Central memory CD8-positive, alpha-beta T cell (primary cell): ENCODE measurements at regions not wholly inside any gene's neighbourhood (a gene's known extent, or its start where the extent isn't known, plus 50 kb on each side); places are given as distances from the start of the nearest gene placed in this dataset.
A peak's percentile ranks its signal among the peaks of the same experiment; 100 is the strongest.
"Not testable (repeated sequence)": the region's sequence is repeated elsewhere in the genome, so short reads cannot be mapped to it uniquely, and the experiment has no call there.

ENCODE experiments used
- ATAC-seq: fragments of 150-1000 bp; cut with Tn5 transposase; replicated peaks from 2 replicates; pipeline ENCODE4 v1.10.0; 2022; ENCODE audit warnings: mild to moderate bottlenecking, moderate FRiP score, moderate number of reproducible peaks; ENCODE audit not compliant: poor library complexity, severe bottlenecking; ENCODE audit errors: extremely low read depth
- DNase-seq, 2 donors: peaks; one replicate each; pipeline ENCODE4 v3.0.0; 2021; ENCODE audit warnings: low spot score in 2 of 2
- H3K27ac Mint-ChIP-seq: one replicate; pipeline ENCODE4 v1.8.0; 2022; ENCODE audit warnings: low read depth, mild to moderate bottlenecking, moderate library complexity, mixed read lengths
- H3K27me3 Mint-ChIP-seq: one replicate; pipeline ENCODE4 v1.8.0; 2022; ENCODE audit warnings: mixed read lengths
- H3K36me3 Mint-ChIP-seq: one replicate; pipeline ENCODE4 v1.8.0; 2022; ENCODE audit warnings: mild to moderate bottlenecking, moderate library complexity, mixed read lengths; ENCODE audit not compliant: insufficient read depth
- H3K4me1 Mint-ChIP-seq: one replicate; pipeline ENCODE4 v1.8.0; 2022; ENCODE audit warnings: mixed read lengths
- H3K4me3 Mint-ChIP-seq: one replicate; pipeline ENCODE4 v1.8.0; 2022; ENCODE audit warnings: mild to moderate bottlenecking, moderate library complexity, mixed read lengths
- H3K9me3 Mint-ChIP-seq: one replicate; pipeline ENCODE4 v1.8.0; 2022; ENCODE audit warnings: mixed read lengths

DNA sequence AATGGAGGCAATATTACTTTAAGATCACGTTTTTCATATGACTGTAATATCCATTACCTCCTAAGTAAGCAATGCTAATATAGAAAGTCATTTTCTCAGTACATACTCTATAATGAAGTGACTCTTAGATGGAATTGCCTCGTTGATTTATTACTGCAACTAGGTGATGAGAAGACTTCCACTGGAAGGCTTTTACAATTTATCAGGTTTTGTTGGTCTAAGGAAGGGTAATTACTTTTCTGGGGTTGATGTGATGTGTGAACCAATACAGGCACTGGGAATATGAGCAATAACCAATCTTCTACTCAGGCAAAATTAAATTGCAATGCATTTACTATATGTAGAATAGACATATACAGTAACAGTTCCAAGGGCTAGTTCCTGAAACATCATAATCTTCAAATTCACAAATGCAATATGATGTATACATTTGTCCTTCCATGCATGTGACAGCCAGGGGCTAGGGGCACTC is 635.0 kb downstream of the QKI start:
- Mint-ChIP-seq H3K4me3 (no peak overlapping the region), H3K27me3 (peaks cover 40% of the 10 kb centered on the region), H3K4me1 (no peaks in the 10 kb centered on the region), H3K27ac (no peak overlapping the region), H3K9me3 (no peaks in the 10 kb centered on the region), H3K36me3 (no peaks in the 10 kb centered on the region)
- no peak for ATAC-seq
- DNase-seq: no peak

DNA sequence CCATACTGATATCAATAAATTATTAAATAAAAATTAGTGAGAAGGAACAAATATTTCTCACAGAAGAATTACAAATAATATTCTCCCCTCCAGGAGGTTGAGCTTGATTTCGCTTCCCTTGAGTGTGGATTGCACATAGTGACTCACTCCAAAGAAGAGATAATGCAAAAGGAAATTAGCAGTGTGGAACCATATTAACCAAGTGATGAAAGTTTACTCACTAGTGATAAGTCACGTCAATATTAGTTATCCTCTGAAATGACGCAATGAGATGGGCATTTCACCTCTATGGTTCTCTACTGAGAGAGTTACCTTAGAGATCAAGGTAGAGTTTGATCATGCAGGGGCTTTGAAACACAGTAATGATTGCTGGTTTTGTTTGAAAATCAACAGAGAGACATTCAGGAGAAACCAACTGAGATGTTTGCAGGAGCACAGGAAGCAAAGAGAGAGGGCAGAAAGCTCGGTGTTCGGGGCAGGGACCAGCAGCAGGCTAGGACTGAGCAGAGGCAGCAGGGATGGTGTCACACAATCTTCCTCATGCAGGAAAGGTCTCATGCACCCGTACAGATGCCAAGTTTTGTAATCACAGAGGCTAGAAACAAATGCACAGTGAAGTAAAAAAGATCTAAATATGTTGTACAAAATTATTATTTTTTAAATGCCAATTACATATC is 634.5 kb downstream of the QKI start:
- no peak overlapping the region for H3K27ac Mint-ChIP-seq
- ATAC-seq: no peak
- H3K9me3 Mint-ChIP-seq: no peaks in the 10 kb centered on the region
- H3K27me3 Mint-ChIP-seq: peaks cover 34% of the 10 kb centered on the region
- H3K36me3 Mint-ChIP-seq: no peaks in the 10 kb centered on the region
- no peaks in the 10 kb centered on the region for H3K4me1 Mint-ChIP-seq
- no peak overlapping the region for H3K4me3 Mint-ChIP-seq
- DNase-seq: no peak

DNA sequence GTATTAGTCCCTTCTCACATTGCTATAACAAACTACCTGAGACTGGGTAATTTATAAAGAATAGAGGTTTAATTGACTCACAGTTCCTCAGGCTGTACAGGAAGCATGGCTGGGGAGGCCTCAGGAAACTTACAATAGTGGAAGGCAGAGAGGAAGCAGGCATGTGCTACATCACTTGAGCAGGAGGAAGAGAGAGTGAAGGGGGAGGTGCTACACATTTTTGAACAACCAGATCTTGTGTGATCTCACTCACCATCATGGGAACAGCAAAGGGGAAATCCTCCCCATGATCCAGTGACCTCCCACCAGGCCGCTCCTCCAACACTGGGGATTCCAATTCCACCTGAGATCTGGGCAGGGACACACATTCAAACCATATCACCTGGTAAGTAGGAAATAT is 630.6 kb downstream of the QKI start:
- no peak for DNase-seq
- no peaks in the 10 kb centered on the region for H3K9me3 Mint-ChIP-seq
- no peak overlapping the region for H3K4me3 Mint-ChIP-seq

DNA sequence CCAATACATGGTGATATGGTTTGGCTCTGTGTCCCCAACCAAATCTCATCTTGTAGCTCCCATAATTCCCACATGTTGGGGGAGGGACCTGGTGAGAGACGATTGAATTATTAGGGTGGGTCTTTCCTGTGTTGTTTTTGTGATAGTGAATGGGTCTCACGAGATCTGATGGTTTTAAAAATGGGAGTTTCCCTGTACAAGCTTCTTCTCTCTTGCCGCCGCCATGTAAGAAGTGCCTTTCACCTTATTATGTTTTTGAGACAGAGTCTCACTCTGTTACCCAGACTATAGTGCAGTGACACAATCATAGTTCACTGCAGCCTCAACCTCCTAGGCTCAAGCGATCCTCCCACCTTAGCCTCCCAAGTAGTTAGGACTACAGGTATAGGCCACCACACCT is 629.1 kb downstream of the QKI start:
- H3K27me3 Mint-ChIP-seq: peaks cover 10% of the 10 kb centered on the region
- not testable (repeated sequence) for H3K9me3 Mint-ChIP-seq, H3K4me1 Mint-ChIP-seq, ATAC-seq, H3K36me3 Mint-ChIP-seq, DNase-seq, H3K4me3 Mint-ChIP-seq, H3K27ac Mint-ChIP-seq

More for the DNA sequence above, 630.6 kb downstream of the QKI start:
- H3K36me3 Mint-ChIP-seq: peaks cover 3% of the 10 kb centered on the region
- H3K27me3 Mint-ChIP-seq: peaks cover 10% of the 10 kb centered on the region
- H3K4me1 Mint-ChIP-seq: peaks cover 4% of the 10 kb centered on the region
- H3K27ac Mint-ChIP-seq: no peak overlapping the region
- ATAC-seq: no peak

DNA sequence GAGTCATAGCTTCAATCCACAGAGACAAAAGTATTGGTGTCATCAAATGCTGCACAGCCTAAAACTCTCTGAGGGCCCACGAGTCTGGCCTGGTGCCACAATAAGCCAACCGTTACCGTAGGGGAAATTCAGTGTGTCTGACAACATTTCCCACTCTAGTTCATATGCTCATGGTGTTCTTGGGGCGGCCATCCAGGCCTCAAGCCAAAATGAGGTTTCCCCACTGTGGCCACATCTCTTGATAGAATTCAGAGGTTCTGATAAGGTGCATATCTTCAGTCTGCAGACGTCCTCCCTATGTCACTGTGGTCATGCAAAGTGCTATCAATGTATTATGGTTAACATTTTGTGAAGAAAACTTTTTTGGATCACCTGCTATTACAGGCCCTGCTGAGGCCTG is 627.7 kb downstream of the QKI start:
- Mint-ChIP-seq H3K9me3 (no peaks in the 10 kb centered on the region), H3K4me3 (no peak overlapping the region), H3K27me3 (peaks cover 9% of the 10 kb centered on the region), H3K27ac (no peak overlapping the region), H3K4me1 (peaks cover 5% of the 10 kb centered on the region), H3K36me3 (peaks cover 6% of the 10 kb centered on the region)
- DNase-seq (no peak), ATAC-seq (no peak)

DNA sequence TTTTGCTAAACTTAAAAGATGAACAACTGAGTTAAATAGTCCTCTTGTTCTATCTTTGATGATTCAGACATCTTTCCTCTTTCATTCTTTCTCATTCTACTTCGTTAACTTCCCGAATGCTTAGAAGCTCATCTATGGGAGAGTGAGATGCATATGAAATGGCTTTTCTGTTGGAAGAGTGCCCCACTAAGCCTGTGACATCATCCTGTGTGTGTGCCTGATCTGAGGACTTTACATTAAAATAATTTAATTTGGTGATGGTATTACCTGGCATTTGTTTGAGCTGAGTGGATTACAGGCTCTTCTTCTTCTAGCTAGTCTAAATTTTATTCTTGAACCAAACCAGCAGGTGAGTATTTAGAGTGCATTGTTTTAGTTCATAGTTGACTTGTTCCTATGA is 626.5 kb downstream of the QKI start:
- DNase-seq (no peak), ATAC-seq (no peak)
- no peak overlapping the region for H3K4me3 Mint-ChIP-seq
- peaks cover 15% of the 10 kb centered on the region for H3K27me3 Mint-ChIP-seq
- H3K36me3 Mint-ChIP-seq: peaks cover 6% of the 10 kb centered on the region
- no peak overlapping the region for H3K27ac Mint-ChIP-seq
- peaks cover 5% of the 10 kb centered on the region for H3K4me1 Mint-ChIP-seq
- no peaks in the 10 kb centered on the region for H3K9me3 Mint-ChIP-seq

DNA sequence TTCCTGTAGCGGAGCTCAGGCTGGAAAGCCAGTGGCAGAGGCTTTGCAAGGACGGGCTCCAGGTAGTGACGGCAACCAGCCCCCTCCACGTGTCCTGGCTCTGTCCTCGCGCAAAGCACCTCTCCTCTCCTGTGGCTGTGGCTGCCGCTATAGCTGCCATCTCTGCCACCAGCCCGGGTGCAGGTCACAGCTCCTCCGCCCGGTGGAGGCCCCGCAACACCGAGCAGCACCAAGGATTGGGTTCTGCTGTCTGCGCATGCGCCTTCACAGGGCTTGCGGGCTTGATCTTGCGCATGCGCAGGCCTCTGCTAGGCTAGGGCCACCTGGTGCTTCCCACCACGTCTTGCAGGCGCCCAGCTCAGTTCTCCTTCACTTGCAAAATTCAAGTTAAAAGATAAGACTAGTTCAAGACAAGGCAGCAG is 625.4 kb downstream of the QKI start:
- H3K27me3 Mint-ChIP-seq: peaks cover 15% of the 10 kb centered on the region
- ATAC-seq (peak; percentile 79), DNase-seq (peak in 1 of 2 donors; percentile 51)
- H3K36me3 Mint-ChIP-seq: peaks cover 6% of the 10 kb centered on the region
- no peaks in the 10 kb centered on the region for H3K9me3 Mint-ChIP-seq
- H3K4me3 Mint-ChIP-seq: peak overlapping the region; percentile 73
- H3K27ac Mint-ChIP-seq: no peak overlapping the region
- H3K4me1 Mint-ChIP-seq: peaks cover 5% of the 10 kb centered on the region

DNA sequence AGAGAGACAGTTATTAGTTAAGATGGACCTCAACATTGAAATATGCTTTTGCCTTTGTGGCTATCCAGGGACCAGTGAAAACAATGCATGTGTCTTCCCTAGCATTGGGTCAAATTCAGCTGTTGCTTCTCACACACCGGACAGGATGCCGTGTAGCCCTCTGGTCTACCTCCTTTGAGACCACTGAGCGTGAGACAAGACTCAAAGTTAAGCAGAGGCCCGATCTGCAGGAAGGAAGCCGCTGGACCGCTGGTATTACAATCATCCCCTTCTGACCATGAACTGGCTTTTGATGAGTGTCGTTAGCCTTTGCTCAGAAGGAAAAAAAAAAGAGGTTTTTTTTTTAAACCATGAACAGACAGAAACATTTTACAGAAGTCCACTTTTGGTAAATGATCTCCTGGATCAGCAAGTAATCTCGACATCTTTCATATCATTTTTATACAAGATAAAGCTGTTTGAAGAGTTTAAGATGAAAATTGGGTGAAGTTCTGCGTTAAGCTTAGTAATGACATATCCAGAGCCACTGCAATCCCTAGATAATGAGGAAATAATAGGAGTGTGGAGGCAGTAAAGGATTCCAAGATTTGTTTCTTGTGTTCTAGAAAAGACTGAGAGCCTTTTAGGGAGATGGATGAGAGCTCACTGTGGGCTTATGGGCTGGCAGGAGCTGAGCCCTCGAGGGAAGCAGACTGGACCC is 622.8 kb downstream of the QKI start:
- no peak for ATAC-seq
- DNase-seq: no peak
- Mint-ChIP-seq H3K36me3 (peaks cover 6% of the 10 kb centered on the region), H3K27me3 (peaks cover 15% of the 10 kb centered on the region), H3K4me1 (peaks cover 5% of the 10 kb centered on the region), H3K27ac (no peak overlapping the region), H3K9me3 (no peaks in the 10 kb centered on the region), H3K4me3 (no peak overlapping the region)

DNA sequence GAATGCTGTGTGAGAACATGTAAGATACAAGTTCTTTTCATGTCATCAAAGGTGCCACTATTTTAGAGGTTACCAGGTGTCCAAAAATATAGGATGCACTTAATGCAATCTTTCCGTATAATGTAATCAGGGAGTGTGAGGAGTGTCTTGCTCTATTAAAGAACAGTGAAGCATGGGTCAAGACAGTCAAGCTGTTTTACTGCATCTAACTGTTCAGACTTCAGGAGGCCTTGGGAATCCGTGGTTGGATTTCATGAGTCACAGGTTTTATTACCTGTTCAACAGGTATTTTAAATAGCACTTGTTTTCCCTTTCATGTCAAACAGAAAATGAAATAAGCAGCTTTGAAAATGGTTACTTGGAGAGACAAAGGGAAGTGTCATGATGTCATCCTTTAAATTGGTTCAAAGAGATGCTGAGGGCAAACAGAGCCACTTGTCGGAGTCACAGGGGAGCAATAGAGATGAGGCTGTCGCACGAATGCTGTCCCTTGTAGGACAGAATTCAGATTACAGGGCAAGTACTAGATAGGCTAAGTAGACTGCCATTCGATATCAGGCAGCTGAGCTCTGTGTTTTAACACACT is 621.5 kb downstream of the QKI start:
- H3K27ac Mint-ChIP-seq: no peak overlapping the region
- peaks cover 5% of the 10 kb centered on the region for H3K36me3 Mint-ChIP-seq
- H3K27me3 Mint-ChIP-seq: peaks cover 15% of the 10 kb centered on the region
- ATAC-seq: no peak
- peaks cover 5% of the 10 kb centered on the region for H3K9me3 Mint-ChIP-seq
- no peak overlapping the region for H3K4me3 Mint-ChIP-seq
- DNase-seq: no peak
- peaks cover 5% of the 10 kb centered on the region for H3K4me1 Mint-ChIP-seq

DNA sequence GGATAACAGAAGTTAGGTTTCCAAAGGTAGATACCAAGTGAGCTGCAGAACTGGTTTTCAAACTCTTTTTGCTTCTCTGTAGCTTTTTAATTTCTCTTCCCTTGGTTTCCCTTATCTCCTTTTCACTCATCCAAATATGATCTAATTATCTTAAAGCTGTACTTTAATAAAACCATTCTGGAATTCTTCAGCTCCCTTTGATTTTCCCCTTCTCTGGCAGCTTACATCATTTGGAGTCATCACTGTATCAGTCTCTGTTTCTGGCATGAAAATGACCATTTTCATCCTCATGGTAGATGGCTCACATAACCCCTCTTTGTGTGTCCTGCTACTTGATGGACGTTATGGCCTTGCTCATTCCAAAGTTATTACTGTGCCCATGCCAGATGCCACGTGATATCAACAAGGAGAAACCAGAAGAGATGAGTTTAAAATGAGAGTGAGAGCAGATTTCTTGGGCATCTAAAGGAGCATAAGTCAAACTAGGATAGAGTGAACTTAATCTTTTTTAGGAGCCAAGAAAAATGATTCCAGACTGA is 620.2 kb downstream of the QKI start:
- no peak for DNase-seq
- H3K36me3 Mint-ChIP-seq: no peaks in the 10 kb centered on the region
- peaks cover 15% of the 10 kb centered on the region for H3K27me3 Mint-ChIP-seq
- H3K4me3 Mint-ChIP-seq: no peak overlapping the region
- no peak for ATAC-seq
- peaks cover 6% of the 10 kb centered on the region for H3K9me3 Mint-ChIP-seq
- no peaks in the 10 kb centered on the region for H3K4me1 Mint-ChIP-seq
- H3K27ac Mint-ChIP-seq: no peak overlapping the region

DNA sequence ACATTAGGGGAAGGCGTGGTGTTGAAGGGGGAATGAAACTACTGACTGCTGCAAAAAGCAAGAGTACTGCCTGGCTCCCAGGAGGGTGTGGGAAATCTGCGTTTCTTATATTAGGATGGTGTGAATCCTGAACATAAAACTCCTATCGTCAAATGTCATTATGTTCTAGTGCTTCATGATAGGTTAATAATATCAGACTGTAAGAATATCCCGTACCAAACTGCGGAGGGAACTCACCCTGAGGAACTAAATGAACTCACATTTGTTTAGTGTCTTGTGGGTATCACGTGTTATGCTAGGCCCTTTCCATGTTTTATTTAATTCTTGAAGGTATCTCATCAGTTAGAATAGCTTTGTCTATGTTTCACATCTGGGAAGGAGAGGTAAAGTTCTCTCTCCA is 610.7 kb downstream of the QKI start:
- Mint-ChIP-seq H3K9me3 (no peaks in the 10 kb centered on the region), H3K36me3 (no peaks in the 10 kb centered on the region)

DNA sequence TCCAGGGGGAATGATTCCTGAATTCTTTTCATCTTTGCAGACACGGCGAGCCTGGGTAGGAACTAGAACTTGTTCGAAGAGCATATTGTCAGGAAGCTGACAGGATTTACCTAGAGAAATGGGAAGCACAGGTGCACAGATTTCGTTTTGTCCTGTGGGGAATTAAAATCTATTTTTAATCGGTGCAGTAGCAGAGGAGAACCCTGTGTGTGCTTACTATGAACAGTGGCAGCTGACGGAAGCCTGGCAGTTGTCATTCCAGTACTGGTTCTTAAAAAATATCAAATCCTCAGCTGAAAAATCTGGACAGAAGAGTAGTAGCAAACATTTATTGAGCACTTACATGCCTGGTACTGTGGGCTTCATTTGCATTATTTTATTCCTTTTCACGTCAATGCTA is 609.0 kb downstream of the QKI start:
- H3K27me3 Mint-ChIP-seq: peaks cover 5% of the 10 kb centered on the region

More for the DNA sequence above, 610.7 kb downstream of the QKI start:
- ATAC-seq (no peak), DNase-seq (no peak)
- H3K4me1 Mint-ChIP-seq: no peaks in the 10 kb centered on the region
- H3K4me3 Mint-ChIP-seq: no peak overlapping the region
- peaks cover 7% of the 10 kb centered on the region for H3K27me3 Mint-ChIP-seq
- no peak overlapping the region for H3K27ac Mint-ChIP-seq

DNA sequence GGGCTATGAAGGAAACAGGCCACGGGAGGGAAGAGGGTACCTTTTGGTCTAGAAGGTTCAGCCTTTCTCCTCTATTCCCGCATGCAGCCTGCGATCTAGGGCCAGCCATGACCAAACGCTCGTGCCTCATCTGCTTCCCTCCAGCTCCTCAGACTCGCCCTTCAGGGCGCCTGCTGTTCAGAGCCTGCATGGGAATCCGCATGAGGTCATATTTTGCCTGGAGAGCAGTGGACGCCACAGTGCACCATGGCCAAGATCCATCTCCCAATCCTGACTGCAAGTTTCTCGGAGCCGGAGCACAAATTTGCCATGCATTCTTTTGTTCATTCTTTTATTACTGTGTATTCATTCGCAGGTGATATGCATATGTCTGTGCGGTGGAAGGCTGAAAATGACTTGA is 608.1 kb downstream of the QKI start:
- H3K27me3 Mint-ChIP-seq: peaks cover 14% of the 10 kb centered on the region
- H3K36me3 Mint-ChIP-seq: no peaks in the 10 kb centered on the region
- H3K4me1 Mint-ChIP-seq: no peaks in the 10 kb centered on the region
- no peak overlapping the region for H3K27ac Mint-ChIP-seq
- no peak for DNase-seq
- H3K4me3 Mint-ChIP-seq: no peak overlapping the region
- H3K9me3 Mint-ChIP-seq: peaks cover 5% of the 10 kb centered on the region
- no peak for ATAC-seq

More for the DNA sequence above, 609.0 kb downstream of the QKI start:
- Mint-ChIP-seq H3K4me1 (no peaks in the 10 kb centered on the region), H3K4me3 (no peak overlapping the region), H3K36me3 (no peaks in the 10 kb centered on the region), H3K27ac (no peak overlapping the region), H3K9me3 (peaks cover 3% of the 10 kb centered on the region)
- DNase-seq (no peak), ATAC-seq (no peak)
